ENCODE measurements at regions not wholly inside any gene's neighbourhood (a gene's known extent, or its start where the extent isn't known, plus 50 kb on each side); places are given as distances from the start of the nearest gene placed in this dataset.

DNA sequence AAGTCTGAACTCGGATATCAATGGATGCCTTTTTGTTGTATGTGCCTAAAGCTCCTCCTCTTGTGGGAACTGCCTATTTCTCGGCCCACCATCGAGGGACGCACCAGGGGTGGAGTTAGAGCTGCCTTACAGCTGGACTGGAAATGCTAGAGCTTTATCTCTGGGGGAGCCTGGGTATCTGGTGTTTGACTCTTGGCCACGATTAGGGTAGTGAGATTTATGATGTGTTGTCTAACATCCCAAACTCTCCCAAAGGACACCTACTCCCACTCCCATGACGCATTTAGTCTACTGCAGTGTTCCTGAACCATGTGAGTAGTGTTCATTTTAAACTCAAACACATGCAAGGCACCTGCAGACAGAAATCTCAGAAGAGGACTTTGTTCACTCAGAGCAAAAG, 594.8 kb downstream of the METTL4 start:
- no peaks in the 10 kb centered on the region for H3K4me1 ChIP-seq (ENCODE audit: low read depth)
- TF ChIP-seq, protein P1, sequence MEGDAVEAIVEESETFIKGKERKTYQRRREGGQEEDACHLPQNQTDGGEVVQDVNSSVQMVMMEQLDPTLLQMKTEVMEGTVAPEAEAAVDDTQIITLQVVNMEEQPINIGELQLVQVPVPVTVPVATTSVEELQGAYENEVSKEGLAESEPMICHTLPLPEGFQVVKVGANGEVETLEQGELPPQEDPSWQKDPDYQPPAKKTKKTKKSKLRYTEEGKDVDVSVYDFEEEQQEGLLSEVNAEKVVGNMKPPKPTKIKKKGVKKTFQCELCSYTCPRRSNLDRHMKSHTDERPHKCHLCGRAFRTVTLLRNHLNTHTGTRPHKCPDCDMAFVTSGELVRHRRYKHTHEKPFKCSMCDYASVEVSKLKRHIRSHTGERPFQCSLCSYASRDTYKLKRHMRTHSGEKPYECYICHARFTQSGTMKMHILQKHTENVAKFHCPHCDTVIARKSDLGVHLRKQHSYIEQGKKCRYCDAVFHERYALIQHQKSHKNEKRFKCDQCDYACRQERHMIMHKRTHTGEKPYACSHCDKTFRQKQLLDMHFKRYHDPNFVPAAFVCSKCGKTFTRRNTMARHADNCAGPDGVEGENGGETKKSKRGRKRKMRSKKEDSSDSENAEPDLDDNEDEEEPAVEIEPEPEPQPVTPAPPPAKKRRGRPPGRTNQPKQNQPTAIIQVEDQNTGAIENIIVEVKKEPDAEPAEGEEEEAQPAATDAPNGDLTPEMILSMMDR (IDR thresholded peaks at IDR 0.05): no peak
- no peaks in the 10 kb centered on the region for H3K36me3 ChIP-seq (ENCODE audit: low read depth)
- no peak for ATAC-seq
- intact Hi-C loops (cut with DNase I, micrococcal nuclease): no loop called here
- H3K9me3 ChIP-seq: peaks cover 27% of the 10 kb centered on the region
- no peak for DNase-seq
- H3K4me3 ChIP-seq: no peak overlapping the region

DNA sequence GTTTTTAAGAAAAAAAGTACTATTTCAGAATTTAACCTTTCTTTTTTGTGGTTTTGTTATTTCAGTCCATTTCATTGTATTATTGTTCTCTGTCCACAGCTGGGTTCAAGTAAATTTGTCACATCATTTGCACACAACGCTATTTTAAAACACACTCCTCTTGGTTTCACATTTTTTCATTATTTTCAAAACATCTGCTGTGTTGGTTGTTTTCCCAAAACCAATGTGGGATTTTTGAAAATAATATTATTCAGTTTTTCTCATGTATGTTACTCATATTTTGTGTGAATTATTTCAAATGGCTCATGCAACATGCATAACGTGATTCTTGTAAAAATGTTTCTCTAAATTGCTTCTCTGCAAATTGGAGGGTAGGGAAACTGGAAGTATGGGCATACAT, 589.2 kb downstream of the METTL4 start:
- intact Hi-C loops (cut with DNase I, micrococcal nuclease): no loop called here

DNA sequence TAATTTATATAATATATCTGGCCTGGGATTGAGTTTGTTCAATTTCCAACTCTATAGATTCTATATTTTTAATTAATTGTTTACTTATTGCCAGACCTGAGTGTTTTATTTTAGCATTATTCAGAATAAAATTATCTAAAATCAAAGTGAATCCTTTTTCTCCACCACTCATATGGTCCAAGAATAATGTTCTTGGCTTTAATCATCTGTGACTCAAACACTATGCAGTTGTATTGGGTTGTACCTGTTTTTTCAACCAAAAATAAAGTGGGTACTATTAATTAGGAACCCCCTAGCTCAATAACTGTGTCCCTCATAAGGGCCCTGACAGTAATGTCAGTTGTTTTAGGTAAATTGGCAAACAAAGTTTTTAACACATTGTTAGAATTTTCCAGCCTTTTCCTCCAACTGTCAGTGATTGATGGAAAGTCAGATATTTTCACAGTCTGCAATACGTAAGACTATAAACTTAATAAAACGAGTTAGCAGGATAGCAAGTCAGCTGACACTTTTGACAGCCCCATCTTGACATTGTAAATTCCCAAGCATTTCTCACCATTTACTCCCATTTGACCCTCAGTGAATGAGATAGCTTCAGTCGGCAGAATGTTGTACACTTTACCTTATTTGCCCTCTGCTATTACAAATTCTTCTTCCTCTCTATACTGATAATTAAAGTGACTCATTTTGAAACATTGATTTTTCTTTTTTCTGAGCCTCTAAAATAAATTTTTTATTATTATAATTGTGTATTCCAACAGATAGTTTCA, 587.4 kb downstream of the METTL4 start:
- ATAC-seq: no peak
- H3K9me3 ChIP-seq: peaks cover 29% of the 10 kb centered on the region
- H3K4me3 ChIP-seq: no peak overlapping the region
- intact Hi-C loops (cut with DNase I, micrococcal nuclease): no loop called here
- H3K36me3 ChIP-seq (ENCODE audit: low read depth): no peaks in the 10 kb centered on the region
- no peak for DNase-seq
- TF ChIP-seq, protein P1 (IDR thresholded peaks at IDR 0.05): no peak
- no peaks in the 10 kb centered on the region for H3K4me1 ChIP-seq (ENCODE audit: low read depth)

More for the DNA sequence above, 589.2 kb downstream of the METTL4 start:
- Histone ChIP-seq H3K36me3 (ENCODE audit: low read depth) (no peaks in the 10 kb centered on the region), H3K9me3 (peaks cover 29% of the 10 kb centered on the region), H3K4me3 (no peak overlapping the region), H3K4me1 (ENCODE audit: low read depth) (no peaks in the 10 kb centered on the region)
- TF ChIP-seq, protein P1 (IDR thresholded peaks at IDR 0.05): no peak
- DNase-seq: no peak
- no peak for ATAC-seq

DNA sequence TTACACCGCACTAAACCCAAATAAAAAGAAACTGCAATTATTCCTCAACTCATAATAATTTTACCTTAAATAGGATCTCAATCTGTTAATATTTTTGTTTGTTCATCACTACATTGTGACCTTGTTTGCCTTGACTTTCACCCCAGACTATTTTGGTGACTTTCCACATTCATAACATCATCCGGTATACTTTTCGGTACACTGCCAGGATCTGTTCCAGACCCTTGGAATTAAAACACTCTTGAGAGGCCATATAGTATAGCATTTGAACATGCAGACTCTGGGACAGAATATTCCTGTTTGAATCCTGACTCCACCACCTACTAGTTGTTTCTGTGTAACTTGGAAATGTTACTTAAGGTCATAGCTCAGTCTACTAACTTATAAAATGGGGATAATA, 577.4 kb downstream of the METTL4 start:
- Histone ChIP-seq H3K4me1 (ENCODE audit: low read depth) (no peaks in the 10 kb centered on the region), H3K9me3 (peaks cover 6% of the 10 kb centered on the region), H3K36me3 (ENCODE audit: low read depth) (no peaks in the 10 kb centered on the region), H3K4me3 (no peak overlapping the region)
- intact Hi-C loops (cut with DNase I, micrococcal nuclease): no loop called here
- TF ChIP-seq, protein P1 (IDR thresholded peaks at IDR 0.05): no peak
- DNase-seq (no peak), ATAC-seq (no peak)

DNA sequence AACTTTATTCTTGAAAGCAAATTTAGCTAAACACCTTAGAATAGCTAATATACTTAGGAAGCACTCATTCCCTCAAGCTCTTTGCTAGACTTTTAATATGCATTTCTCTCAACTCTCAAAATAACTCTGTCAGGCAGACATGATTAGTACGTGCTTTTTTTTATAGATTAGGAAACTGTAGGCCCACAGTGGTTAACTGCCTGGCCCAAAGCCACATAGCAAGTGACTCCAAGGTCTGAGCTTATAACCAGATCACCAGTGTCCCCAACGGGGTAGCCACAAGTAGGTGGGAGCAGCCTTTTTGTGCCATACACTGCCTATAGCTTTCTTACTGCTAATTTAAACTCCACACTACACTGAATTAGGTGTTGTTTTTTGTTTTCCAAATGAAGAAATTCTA, 576.8 kb downstream of the METTL4 start:
- Histone ChIP-seq H3K4me1 (ENCODE audit: low read depth) (no peaks in the 10 kb centered on the region), H3K9me3 (peaks cover 5% of the 10 kb centered on the region), H3K36me3 (ENCODE audit: low read depth) (no peaks in the 10 kb centered on the region), H3K4me3 (no peak overlapping the region)
- intact Hi-C loops (cut with DNase I, micrococcal nuclease): no loop called here
- ATAC-seq (no peak), DNase-seq (no peak)
- TF ChIP-seq, protein P1 (IDR thresholded peaks at IDR 0.05): no peak

All from mucosa of descending colon (tissue), 3 donors.